B cell (primary cell): ENCODE measurements at regions not wholly inside any gene's neighbourhood (a gene's known extent, or its start where the extent isn't known, plus 50 kb on each side); places are given as distances from the start of the nearest gene placed in this dataset.

Source experiments
- ATAC-seq: fragments of 200-7000 bp; cut with Tn5 transposase; one replicate; pipeline ENCODE4 v1.10.0; 2021; ENCODE audit warnings: low read depth, mild to moderate bottlenecking, moderate number of reproducible peaks, moderate library complexity
- CTCF ChIA-PET: fragments of 350-600 bp; sonication (Branson Sonifier 250); formaldehyde crosslinking; loops from one replicate; lab custom pipeline; 2021; ENCODE audit warnings: antibody characterized with exemption, inconsistent platforms; lab: Charles Lee
- POLR2A ChIA-PET: fragments of 350-600 bp; sonication (Branson Sonifier 250); formaldehyde crosslinking; loops from one replicate; lab custom pipeline; 2021; ENCODE audit warnings: antibody characterized with exemption; lab: Charles Lee
- DNase-seq: peaks from one replicate; pipeline ENCODE4 v3.0.0; 2013
- H2AFZ ChIP-seq: 2 replicates; pipeline ENCODE4 v1.6.1; 2012; ENCODE audit warnings: mild to moderate bottlenecking, low read depth, low read length; ENCODE audit not compliant: insufficient read depth, poor library complexity, severe bottlenecking
- H3K27ac ChIP-seq, 2 donors: 1 replicate in 1 of 2; 2 replicates in 1 of 2; pipeline ENCODE4 v1.5.1; 2012 to 2013; ENCODE audit warnings: low read length in 2 of 2, mild to moderate bottlenecking in 2 of 2, moderate library complexity in 1 of 2
- H3K27me3 ChIP-seq, 4 experiments: fragments of 200-600 bp in 1 of 4; sonication (generic) in 1 of 4; replicated peaks in 1 of 4; 1 replicate in 2 of 4; 2 replicates in 2 of 4; pipeline versions ENCODE4 v1.6.1 to v1.7.0; 2013 to 2016; ENCODE audit warnings: low read length in 3 of 4, mild to moderate bottlenecking in 2 of 4, mixed read lengths in 1 of 4, moderate library complexity in 1 of 4; ENCODE audit not compliant: insufficient read depth in 4 of 4, control insufficient read depth in 3 of 4; ENCODE audit errors: control extremely low read depth in 1 of 4
- H3K36me3 ChIP-seq, 2 experiments: replicated peaks in 1 of 2; 1 replicate in 1 of 2; 2 replicates in 1 of 2; pipeline versions ENCODE4 v1.6.1 to v1.7.1; 2013; ENCODE audit warnings: low read length in 1 of 2; ENCODE audit not compliant: insufficient read depth in 2 of 2, control insufficient read depth in 1 of 2; ENCODE audit errors: control extremely low read depth in 1 of 2, extremely low read depth in 1 of 2
- H3K4me1 ChIP-seq, 2 donors: fragments of 200-600 bp in 1 of 2; sonication (generic) in 1 of 2; 1 replicate in 1 of 2; 2 replicates in 1 of 2; pipeline versions ENCODE4 v1.5.1 to v1.6.1; 2013 to 2017; ENCODE audit warnings: low read length in 2 of 2; ENCODE audit not compliant: control insufficient read depth in 2 of 2, insufficient read depth in 2 of 2
- H3K4me2 ChIP-seq: replicated peaks from 2 replicates; pipeline ENCODE3; 2012; ENCODE audit warnings: mild to moderate bottlenecking, low read depth, low read length; ENCODE audit not compliant: poor library complexity, severe bottlenecking
- H3K4me3 ChIP-seq, 5 experiments: fragments of 200-600 bp in 1 of 5; sonication (generic) in 1 of 5; 1 replicate in 3 of 5; 2 replicates in 2 of 5; pipeline versions ENCODE4 v1.5.1 to v1.7.0; 2011 to 2016; ENCODE audit warnings: low read length in 4 of 5, mild to moderate bottlenecking in 4 of 5, low read depth in 2 of 5, control low read depth in 1 of 5, moderate library complexity in 1 of 5; ENCODE audit not compliant: insufficient read depth in 1 of 5; ENCODE audit errors: control extremely low read depth in 1 of 5, extremely low read depth in 1 of 5
- H3K79me2 ChIP-seq: fragments of 200-600 bp; sonication (generic); one replicate; pipeline ENCODE4 v1.6.0; 2016; ENCODE audit warnings: low read length; ENCODE audit not compliant: control insufficient read depth, insufficient read depth
- H3K9ac ChIP-seq: fragments of 200-600 bp; sonication (generic); 2 replicates; pipeline ENCODE4 v1.6.1; 2017; ENCODE audit warnings: mild to moderate bottlenecking, low read length, moderate library complexity
- H3K9me3 ChIP-seq, 3 donors: one replicate each; pipeline versions ENCODE4 v1.6.1 to v1.7.1; 2013; ENCODE audit warnings: low read length in 2 of 3; ENCODE audit not compliant: control insufficient read depth in 2 of 3, insufficient read depth in 1 of 3; ENCODE audit errors: control extremely low read depth in 1 of 3
- H4K20me1 ChIP-seq: 2 replicates; pipeline ENCODE4 v1.6.0; 2012; ENCODE audit warnings: mild to moderate bottlenecking, low read length; ENCODE audit not compliant: insufficient read depth, control insufficient read depth, poor library complexity, severe bottlenecking
- H3K27ac Mint-ChIP-seq: one replicate; pipeline ENCODE4 v1.8.0; 2021; ENCODE audit warnings: mixed read lengths
- H3K27me3 Mint-ChIP-seq: one replicate; pipeline ENCODE4 v1.8.0; 2021; ENCODE audit warnings: mixed read lengths
- H3K4me1 Mint-ChIP-seq: one replicate; pipeline ENCODE4 v1.8.0; 2021; ENCODE audit warnings: mixed read lengths
- H3K4me3 Mint-ChIP-seq: one replicate; pipeline ENCODE4 v1.8.0; 2021; ENCODE audit warnings: mixed read lengths
- H3K9me3 Mint-ChIP-seq: one replicate; pipeline ENCODE4 v1.8.0; 2022; ENCODE audit warnings: mixed read lengths; ENCODE audit not compliant: insufficient read depth
- EZH2 ChIP-seq: IDR thresholded peaks from 2 replicates; pipeline ENCODE4 v1.6.1; 2012; ENCODE audit warnings: borderline replicate concordance, low read depth, mild to moderate bottlenecking, moderate library complexity, low read length; ENCODE audit not compliant: insufficient read depth, poor library complexity, severe bottlenecking
- WGBS: methylation state at CpG from one replicate; pipeline ENCODE4 v1.1.5; 2013; ENCODE audit warnings: missing lambda C conversion rate; ENCODE audit not compliant: insufficient coverage; 5-methylcytosine and 5-hydroxymethylcytosine counted together
- intact Hi-C: fragments of 100-400 bp; cut with micrococcal nuclease; formaldehyde crosslinking; loops from one replicate; pipeline ENCODE4 v1.10.0; 2022
- TF ChIP-seq, protein P1 (sequence below): fragments of 200-600 bp; IDR thresholded peaks from one replicate; pipeline ENCODE4 v1.8.0; 2022; ENCODE audit warnings: antibody characterized with exemption, mild to moderate bottlenecking

- peaks cover 21% of the 10 kb centered on the region for H3K27me3 Mint-ChIP-seq
- ATAC-seq (no peak), DNase-seq (no peak)
- WGBS, result 100% methylated on average over 1 of the region's 7 CpGs
- POLR2A ChIA-PET, result interaction anchor here (0.7 kb wide), 1 partner anchor 154 kb away, joined by 4 read pairs; no protein-coding TSS in a partner anchor
- peaks cover 0 to 5% (median under 1%) of the 10 kb centered on the region in 4 experiments for H3K27me3 ChIP-seq
- TF ChIP-seq, protein P1, sequence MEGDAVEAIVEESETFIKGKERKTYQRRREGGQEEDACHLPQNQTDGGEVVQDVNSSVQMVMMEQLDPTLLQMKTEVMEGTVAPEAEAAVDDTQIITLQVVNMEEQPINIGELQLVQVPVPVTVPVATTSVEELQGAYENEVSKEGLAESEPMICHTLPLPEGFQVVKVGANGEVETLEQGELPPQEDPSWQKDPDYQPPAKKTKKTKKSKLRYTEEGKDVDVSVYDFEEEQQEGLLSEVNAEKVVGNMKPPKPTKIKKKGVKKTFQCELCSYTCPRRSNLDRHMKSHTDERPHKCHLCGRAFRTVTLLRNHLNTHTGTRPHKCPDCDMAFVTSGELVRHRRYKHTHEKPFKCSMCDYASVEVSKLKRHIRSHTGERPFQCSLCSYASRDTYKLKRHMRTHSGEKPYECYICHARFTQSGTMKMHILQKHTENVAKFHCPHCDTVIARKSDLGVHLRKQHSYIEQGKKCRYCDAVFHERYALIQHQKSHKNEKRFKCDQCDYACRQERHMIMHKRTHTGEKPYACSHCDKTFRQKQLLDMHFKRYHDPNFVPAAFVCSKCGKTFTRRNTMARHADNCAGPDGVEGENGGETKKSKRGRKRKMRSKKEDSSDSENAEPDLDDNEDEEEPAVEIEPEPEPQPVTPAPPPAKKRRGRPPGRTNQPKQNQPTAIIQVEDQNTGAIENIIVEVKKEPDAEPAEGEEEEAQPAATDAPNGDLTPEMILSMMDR, result peak; percentile 17
- no peak for TF ChIP-seq EZH2
- no peak overlapping the region for H3K9ac ChIP-seq
- H3K9me3 Mint-ChIP-seq, result peaks cover 3% of the 10 kb centered on the region
- no peak overlapping the region for H3K27ac Mint-ChIP-seq
- no peaks in the 10 kb centered on the region for H3K4me1 ChIP-seq
- CTCF ChIA-PET, result interaction anchor here (0.8 kb wide), 1 partner anchor 158 kb away, joined by 3 read pairs; no protein-coding TSS in a partner anchor
- intact Hi-C loops, result no loop called here
- H3K4me3 Mint-ChIP-seq, result no peak overlapping the region
- peaks cover 0 to 10% (median 5%) of the 10 kb centered on the region in 3 donors for H3K9me3 ChIP-seq
- no peak overlapping the region for H3K4me3 ChIP-seq
- H3K36me3 ChIP-seq, result no peaks in the 10 kb centered on the region
- no peak overlapping the region for H3K27ac ChIP-seq
- H3K79me2 ChIP-seq, result no peaks in the 10 kb centered on the region
- H4K20me1 ChIP-seq, result no peaks in the 10 kb centered on the region
- no peak overlapping the region for H3K4me2 ChIP-seq
- H2AFZ ChIP-seq, result no peak overlapping the region
- no peaks in the 10 kb centered on the region for H3K4me1 Mint-ChIP-seq
These were observed 110.1 kb upstream of the FBXO11 start for GRCh38 chr2:48016225-48017019.

DNA sequence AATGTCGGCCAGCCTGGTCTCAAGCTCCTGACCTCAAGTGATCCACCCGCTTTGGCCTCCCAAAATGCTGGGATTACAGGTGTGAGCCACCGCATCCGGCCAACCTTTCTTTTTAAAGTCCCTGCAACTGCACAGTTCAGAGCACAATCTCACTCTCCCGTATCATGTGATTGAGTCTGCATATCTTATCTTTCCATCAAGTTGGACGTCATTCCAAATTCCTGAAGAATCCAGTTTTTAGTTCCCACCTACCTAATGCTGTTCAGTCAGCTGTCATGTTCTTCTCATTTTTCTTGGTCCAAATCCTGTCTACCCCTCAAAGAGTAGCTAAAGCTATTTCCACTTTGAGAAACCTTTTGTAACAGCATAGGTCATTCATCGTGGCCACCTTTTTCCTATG, 110.8 kb upstream of the FBXO11 start:
- H3K4me1 ChIP-seq, result no peaks in the 10 kb centered on the region
- no peak overlapping the region for H3K4me3 Mint-ChIP-seq
- DNase-seq (no peak), ATAC-seq (no peak)
- TF ChIP-seq EZH2, result no peak
- TF ChIP-seq, protein P1, result no peak
- H3K27ac Mint-ChIP-seq, result no peak overlapping the region
- no peak overlapping the region for H3K4me3 ChIP-seq
- H3K27me3 ChIP-seq, result peaks cover 0 to 5% (median 2%) of the 10 kb centered on the region in 4 experiments
- CTCF ChIA-PET, result interaction anchor here (0.7 to 0.8 kb wide), 2 partner anchors 159 to 574 kb away, joined by 3 read pairs; no protein-coding TSS in a partner anchor
- no peaks in the 10 kb centered on the region for H3K36me3 ChIP-seq
- H3K4me1 Mint-ChIP-seq, result no peaks in the 10 kb centered on the region
- no peak overlapping the region for H3K9ac ChIP-seq
- H2AFZ ChIP-seq, result no peak overlapping the region
- H3K4me2 ChIP-seq, result no peak overlapping the region
- no peaks in the 10 kb centered on the region for H3K79me2 ChIP-seq
- intact Hi-C loops, result no loop called here
- WGBS, result 97% methylated on average over 6 of the region's 7 CpGs
- POLR2A ChIA-PET, result interaction anchor here (0.7 kb wide), 1 partner anchor 155 kb away, joined by 4 read pairs; no protein-coding TSS in a partner anchor
- peaks cover 3% of the 10 kb centered on the region for H3K9me3 Mint-ChIP-seq
- no peak overlapping the region for H3K27ac ChIP-seq
- peaks cover 0 to 10% (median 8%) of the 10 kb centered on the region in 3 donors for H3K9me3 ChIP-seq
- H3K27me3 Mint-ChIP-seq, result peaks cover 24% of the 10 kb centered on the region
- H4K20me1 ChIP-seq, result no peaks in the 10 kb centered on the region
